ENCODE measurements at regions not wholly inside any gene's neighbourhood (a gene's known extent, or its start where the extent isn't known, plus 50 kb on each side); places are given as distances from the start of the nearest gene placed in this dataset.

DNA sequence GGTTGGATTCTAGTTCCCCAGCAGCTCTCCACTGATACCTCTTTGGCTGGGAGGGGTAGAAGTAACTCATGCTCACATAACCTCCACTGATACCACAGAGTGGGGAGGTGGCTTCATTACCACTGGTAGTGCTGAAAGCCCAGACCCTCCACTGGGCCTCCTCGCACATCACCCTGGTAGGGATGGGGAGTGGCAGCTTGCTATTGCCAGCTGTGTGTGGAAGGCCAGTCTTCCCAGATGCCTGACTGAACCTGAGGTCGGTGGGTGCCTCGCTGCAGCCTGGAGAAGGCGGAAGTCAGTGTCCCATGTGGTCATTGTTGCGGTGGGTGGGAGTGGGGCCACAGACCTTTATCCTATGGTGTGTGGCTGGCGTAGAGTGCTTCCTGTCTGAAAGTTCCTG is 138.0 kb downstream of the TAF11L14 start:
- DNase-seq (no peak), ATAC-seq (ENCODE audit: insufficient read depth, low read depth) (no peak)
- no peaks in the 10 kb centered on the region for H4K20me1 ChIP-seq (ENCODE audit: insufficient read depth, low read length)
- no peak overlapping the region for H3K27ac ChIP-seq (ENCODE audit: low read length)
- H3K79me2 ChIP-seq (ENCODE audit: insufficient read depth, low read length), result no peaks in the 10 kb centered on the region
- H3K27me3 ChIP-seq (ENCODE audit: insufficient read depth, low read length, poor library complexity), result no peaks in the 10 kb centered on the region
- H3K4me2 ChIP-seq (ENCODE audit: insufficient read depth, low read length), result no peak overlapping the region
- H3K36me3 ChIP-seq (ENCODE audit: insufficient read depth, low read length), result no peaks in the 10 kb centered on the region
- H3K4me3 ChIP-seq (ENCODE audit: low read depth in 1 of 2, low read length in 2 of 2), result no peak overlapping the region
- H3K9me3 ChIP-seq (ENCODE audit: insufficient read depth, low read length, severe bottlenecking), result no peaks in the 10 kb centered on the region
- no peaks in the 10 kb centered on the region for H3K4me1 ChIP-seq (ENCODE audit: insufficient read depth, low read length)
- TF ChIP-seq EZH2 (IDR thresholded peaks at IDR 0.05; ENCODE audit: borderline replicate concordance, low read depth, low read length, severe bottlenecking), result no peak
- no peak for TF ChIP-seq CTCF (IDR thresholded peaks at IDR 0.05; ENCODE audit: borderline replicate concordance, extremely low read depth, low read length, poor library complexity, severe bottlenecking)
- H2AFZ ChIP-seq (ENCODE audit: low read depth, low read length), result no peak overlapping the region
- H3K9ac ChIP-seq (ENCODE audit: low read depth, low read length), result no peak overlapping the region

DNA sequence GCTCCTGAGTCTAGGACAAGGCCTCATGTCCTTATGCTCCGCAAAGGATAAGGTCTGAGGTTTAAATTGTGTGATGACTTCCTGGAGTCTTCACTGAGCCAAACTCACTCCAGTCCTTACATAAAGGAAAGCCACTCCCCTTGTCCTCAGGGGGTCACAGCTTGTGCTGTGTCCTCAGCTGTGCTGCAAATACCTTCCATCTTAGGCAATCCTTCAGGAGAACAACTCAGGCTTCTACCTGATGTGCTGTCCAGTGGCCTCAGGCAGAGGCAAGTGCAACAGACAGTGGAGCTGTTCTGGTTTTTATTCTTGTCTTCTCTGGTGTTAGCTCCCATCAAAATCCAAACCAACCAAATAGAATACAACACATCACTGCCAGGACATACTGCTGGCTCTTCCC is 151.5 kb downstream of the TAF11L14 start:
- no peaks in the 10 kb centered on the region for H4K20me1 ChIP-seq (ENCODE audit: insufficient read depth, low read length)
- H3K4me1 ChIP-seq (ENCODE audit: insufficient read depth, low read length), result no peaks in the 10 kb centered on the region
- H3K9ac ChIP-seq (ENCODE audit: low read depth, low read length), result no peak overlapping the region
- no peak for ATAC-seq (ENCODE audit: insufficient read depth, low read depth)
- H2AFZ ChIP-seq (ENCODE audit: low read depth, low read length), result no peak overlapping the region
- H3K4me3 ChIP-seq (ENCODE audit: low read depth in 1 of 2, low read length in 2 of 2), result no peak overlapping the region
- TF ChIP-seq CTCF (IDR thresholded peaks at IDR 0.05; ENCODE audit: borderline replicate concordance, extremely low read depth, low read length, poor library complexity, severe bottlenecking) (no peak), EZH2 (IDR thresholded peaks at IDR 0.05; ENCODE audit: borderline replicate concordance, low read depth, low read length, severe bottlenecking) (no peak)
- no peak overlapping the region for H3K27ac ChIP-seq (ENCODE audit: low read length)
- H3K36me3 ChIP-seq (ENCODE audit: insufficient read depth, low read length), result no peaks in the 10 kb centered on the region
- no peaks in the 10 kb centered on the region for H3K27me3 ChIP-seq (ENCODE audit: insufficient read depth, low read length, poor library complexity)
- H3K4me2 ChIP-seq (ENCODE audit: insufficient read depth, low read length), result no peak overlapping the region
- no peaks in the 10 kb centered on the region for H3K9me3 ChIP-seq (ENCODE audit: insufficient read depth, low read length, severe bottlenecking)
- DNase-seq, result no peak
- no peaks in the 10 kb centered on the region for H3K79me2 ChIP-seq (ENCODE audit: insufficient read depth, low read length)

DNA sequence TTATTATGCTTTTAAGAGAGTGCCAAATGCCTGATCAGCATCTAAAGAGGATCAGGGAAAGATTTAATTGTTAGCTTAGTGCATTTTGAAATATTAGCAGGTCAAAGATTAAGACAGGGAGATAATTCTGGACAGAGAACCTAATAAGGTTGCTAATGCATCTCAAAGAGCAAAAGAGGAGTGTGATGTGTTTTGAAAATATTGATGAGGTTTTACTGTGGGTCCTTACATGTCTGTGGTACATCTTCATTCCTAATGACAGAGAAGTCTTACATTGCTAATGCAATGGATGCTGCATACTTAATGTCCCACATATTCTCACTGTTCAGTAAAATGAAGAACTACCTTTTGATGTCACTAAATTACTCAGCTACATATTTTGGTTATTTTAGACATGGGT is 154.1 kb downstream of the TAF11L14 start:
- Histone ChIP-seq H3K4me3 (ENCODE audit: low read depth in 1 of 2, low read length in 2 of 2) (no peak overlapping the region), H3K27ac (ENCODE audit: low read length) (no peak overlapping the region), H4K20me1 (ENCODE audit: insufficient read depth, low read length) (no peaks in the 10 kb centered on the region), H3K4me1 (ENCODE audit: insufficient read depth, low read length) (no peaks in the 10 kb centered on the region), H3K79me2 (ENCODE audit: insufficient read depth, low read length) (no peaks in the 10 kb centered on the region), H3K27me3 (ENCODE audit: insufficient read depth, low read length, poor library complexity) (no peaks in the 10 kb centered on the region), H3K36me3 (ENCODE audit: insufficient read depth, low read length) (no peaks in the 10 kb centered on the region), H3K9ac (ENCODE audit: low read depth, low read length) (no peak overlapping the region), H3K9me3 (ENCODE audit: insufficient read depth, low read length, severe bottlenecking) (no peaks in the 10 kb centered on the region), H3K4me2 (ENCODE audit: insufficient read depth, low read length) (no peak overlapping the region), H2AFZ (ENCODE audit: low read depth, low read length) (no peak overlapping the region)
- no peak for ATAC-seq (ENCODE audit: insufficient read depth, low read depth)
- no peak for TF ChIP-seq EZH2 (IDR thresholded peaks at IDR 0.05; ENCODE audit: borderline replicate concordance, low read depth, low read length, severe bottlenecking)
- no peak for TF ChIP-seq CTCF (IDR thresholded peaks at IDR 0.05; ENCODE audit: borderline replicate concordance, extremely low read depth, low read length, poor library complexity, severe bottlenecking)
- no peak for DNase-seq

DNA sequence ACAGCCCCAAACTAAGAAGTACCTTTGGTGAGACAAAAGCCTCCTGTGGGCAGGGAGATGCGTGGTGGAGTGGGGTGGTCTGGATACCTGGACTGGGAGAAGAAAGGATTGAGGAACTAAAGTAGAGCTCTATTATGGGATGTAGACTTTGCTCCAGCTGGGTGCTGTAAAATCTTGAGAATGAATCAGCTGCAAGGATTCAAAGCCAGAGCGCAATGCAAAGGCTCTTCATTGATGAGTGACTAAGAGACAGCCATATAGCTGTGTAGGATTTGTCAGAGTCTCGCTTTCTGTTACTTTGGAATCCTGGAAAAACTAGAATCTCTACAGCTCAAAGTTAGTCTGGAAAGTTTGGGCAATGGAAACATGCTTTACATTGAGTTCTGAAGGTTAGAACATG is 159.9 kb downstream of the TAF11L14 start:
- no peaks in the 10 kb centered on the region for H3K79me2 ChIP-seq (ENCODE audit: insufficient read depth, low read length)
- H3K9ac ChIP-seq (ENCODE audit: low read depth, low read length), result no peak overlapping the region
- H3K4me3 ChIP-seq (ENCODE audit: low read depth in 1 of 2, low read length in 2 of 2), result no peak overlapping the region
- no peak for TF ChIP-seq EZH2 (IDR thresholded peaks at IDR 0.05; ENCODE audit: borderline replicate concordance, low read depth, low read length, severe bottlenecking)
- no peak for TF ChIP-seq CTCF (IDR thresholded peaks at IDR 0.05; ENCODE audit: borderline replicate concordance, extremely low read depth, low read length, poor library complexity, severe bottlenecking)
- H4K20me1 ChIP-seq (ENCODE audit: insufficient read depth, low read length), result no peaks in the 10 kb centered on the region
- no peak overlapping the region for H2AFZ ChIP-seq (ENCODE audit: low read depth, low read length)
- H3K27me3 ChIP-seq (ENCODE audit: insufficient read depth, low read length, poor library complexity), result no peaks in the 10 kb centered on the region
- H3K36me3 ChIP-seq (ENCODE audit: insufficient read depth, low read length), result no peaks in the 10 kb centered on the region
- no peak overlapping the region for H3K27ac ChIP-seq (ENCODE audit: low read length)
- no peaks in the 10 kb centered on the region for H3K9me3 ChIP-seq (ENCODE audit: insufficient read depth, low read length, severe bottlenecking)
- ATAC-seq (ENCODE audit: insufficient read depth, low read depth), result no peak
- no peak for DNase-seq
- no peaks in the 10 kb centered on the region for H3K4me1 ChIP-seq (ENCODE audit: insufficient read depth, low read length)
- H3K4me2 ChIP-seq (ENCODE audit: insufficient read depth, low read length), result no peak overlapping the region

All from DND-41 (cell line).